SK-N-SH (cell line): ENCODE measurements at regions not wholly inside any gene's neighbourhood (a gene's known extent, or its start where the extent isn't known, plus 50 kb on each side); places are given as distances from the start of the nearest gene placed in this dataset.

Experiments
- CTCF ChIA-PET: fragments of 300-600, 350-600 bp; formaldehyde crosslinking; extraction: SDS; loops from one replicate; lab custom pipeline; 2021; lab: Yijun Ruan, JAX
- POLR2A ChIA-PET: fragments of 350-600 bp; sonication (Branson Sonifier 250); formaldehyde crosslinking; extraction: SDS; loops from one replicate; lab custom pipeline; 2020; ENCODE audit warnings: antibody characterized with exemption, inconsistent platforms; lab: Yijun Ruan, JAX
- DNase-seq: peaks from one replicate; pipeline ENCODE4 v3.0.0; 2012
- H2AFZ ChIP-seq: fragments of 200-600 bp; sonication (generic); 2 replicates; pipeline ENCODE4 v1.8.1; 2016; ENCODE audit warnings: antibody characterized with exemption, mild to moderate bottlenecking, low read depth
- H3F3A ChIP-seq: fragments of 200-600 bp; sonication (generic); replicated peaks from 2 replicates; pipeline ENCODE3; 2016; ENCODE audit warnings: antibody characterized with exemption, mild to moderate bottlenecking; ENCODE audit not compliant: insufficient read depth
- H3K27ac ChIP-seq, 2 experiments: fragments of 200-500 bp in 1 of 2; fragments of 200-600 bp in 1 of 2; sonication (Bioruptor generic) in 1 of 2; sonication (generic), shearing (Covaris generic) in 1 of 2; 2 replicates each; pipeline versions ENCODE4 v1.5.1 to v1.6.1; 2014 to 2016; ENCODE audit warnings: low read depth in 2 of 2, inconsistent platforms in 1 of 2, low read length in 1 of 2, mild to moderate bottlenecking in 1 of 2, mixed read lengths in 1 of 2
- H3K27me3 ChIP-seq: fragments of 200-600 bp; sonication (generic), shearing (Covaris generic); 2 replicates; pipeline ENCODE4 v1.6.1; 2016; ENCODE audit warnings: mixed run types; ENCODE audit not compliant: insufficient read depth
- H3K36me3 ChIP-seq, 2 experiments: fragments of 200-500 bp in 1 of 2; fragments of 200-600 bp in 1 of 2; sonication (Bioruptor generic) in 1 of 2; sonication (generic) in 1 of 2; replicated peaks in 1 of 2; 2 replicates each; pipeline versions ENCODE3 to v1.5.1; 2014 to 2016; ENCODE audit warnings: low read length in 1 of 2, mild to moderate bottlenecking in 1 of 2; ENCODE audit not compliant: insufficient read depth in 2 of 2, control insufficient read depth in 1 of 2
- H3K4me1 ChIP-seq, 2 experiments: fragments of 200-500 bp in 1 of 2; fragments of 200-600 bp in 1 of 2; sonication (Bioruptor generic) in 1 of 2; sonication (generic), shearing (Covaris generic) in 1 of 2; 2 replicates each; pipeline versions ENCODE4 v1.5.1 to v1.6.1; 2014 to 2016; ENCODE audit warnings: low read depth in 1 of 2, low read length in 1 of 2, mixed run types in 1 of 2; ENCODE audit not compliant: insufficient read depth in 2 of 2, control insufficient read depth in 1 of 2
- H3K4me2 ChIP-seq: fragments of 200-600 bp; sonication (generic), shearing (Covaris generic); 2 replicates; pipeline ENCODE4 v1.6.1; 2017; ENCODE audit warnings: mixed run types
- H3K4me3 ChIP-seq, 2 experiments: fragments of 200-500 bp in 1 of 2; fragments of 200-600 bp in 1 of 2; sonication (Bioruptor generic) in 1 of 2; sonication (generic), shearing (Covaris generic) in 1 of 2; 2 replicates each; pipeline versions ENCODE4 v1.5.1 to v1.8.1; 2014 to 2016; ENCODE audit warnings: low read depth in 2 of 2, inconsistent platforms in 1 of 2, low read length in 1 of 2, mild to moderate bottlenecking in 1 of 2, mixed read lengths in 1 of 2, moderate library complexity in 1 of 2
- H3K79me2 ChIP-seq: fragments of 200-600 bp; sonication (generic); 2 replicates; pipeline ENCODE4 v1.8.1; 2017; ENCODE audit warnings: mild to moderate bottlenecking; ENCODE audit not compliant: insufficient read depth
- H3K9ac ChIP-seq: fragments of 200-600 bp; sonication (generic); 2 replicates; pipeline ENCODE4 v1.6.1; 2017; ENCODE audit warnings: mixed run types
- H3K9me2 ChIP-seq: fragments of 200-600 bp; sonication (generic); 2 replicates; pipeline ENCODE4 v1.6.1; 2017; ENCODE audit warnings: mixed run types
- H3K9me3 ChIP-seq: fragments of 200-600 bp; sonication (generic); 2 replicates; pipeline ENCODE4 v1.6.1; 2017; ENCODE audit warnings: mixed run types, mild to moderate bottlenecking, moderate library complexity
- H4K20me1 ChIP-seq: fragments of 200-600 bp; sonication (generic); 2 replicates; pipeline ENCODE4 v1.6.1; 2017; ENCODE audit warnings: mild to moderate bottlenecking, mixed run types; ENCODE audit not compliant: insufficient read depth
- CHD2 ChIP-seq: fragments of 150-350 bp; IDR thresholded peaks from 2 replicates; pipeline ENCODE4 v1.6.1; 2018; ENCODE audit warnings: low read length; ENCODE audit not compliant: partially characterized antibody
- FOXJ3 ChIP-seq: sonication (generic); formaldehyde crosslinking; IDR thresholded peaks from 2 replicates; pipeline ENCODE4 v1.5.1; 2020; ENCODE audit warnings: mild to moderate bottlenecking, missing genetic modification reagents
- FOXM1 ChIP-seq: IDR thresholded peaks from 2 replicates; pipeline ENCODE4 v1.4.0; 2012; ENCODE audit warnings: low read depth, mild to moderate bottlenecking
- GABPA ChIP-seq: IDR thresholded peaks from 2 replicates; pipeline ENCODE4 v1.4.0; 2012; ENCODE audit warnings: low read depth, mild to moderate bottlenecking
- GATA2 ChIP-seq: sonication (generic); formaldehyde crosslinking; IDR thresholded peaks from 2 replicates; pipeline ENCODE4 v1.5.0; 2020; ENCODE audit warnings: mild to moderate bottlenecking, missing genetic modification reagents
- MEF2A ChIP-seq: IDR thresholded peaks from 2 replicates; pipeline ENCODE4 v1.4.0; 2012; ENCODE audit warnings: low read depth, borderline replicate concordance
- TAF1 ChIP-seq: IDR thresholded peaks from 2 replicates; pipeline ENCODE4 v1.6.1; 2012; ENCODE audit warnings: low read depth, mild to moderate bottlenecking, low read length, moderate library complexity, borderline replicate concordance
- TEAD4 ChIP-seq: IDR thresholded peaks from 2 replicates; pipeline ENCODE4 v1.4.0; 2012; ENCODE audit warnings: mild to moderate bottlenecking, borderline replicate concordance; ENCODE audit not compliant: insufficient read depth
- YY1 ChIP-seq: IDR thresholded peaks from 2 replicates; pipeline ENCODE4 v1.4.0; 2012; ENCODE audit warnings: low read depth, mild to moderate bottlenecking
- WGBS: methylation state at CpG from one replicate; pipeline ENCODE4 v1.1.6; 2017; ENCODE audit warnings: low lambda C conversion rate; 5-methylcytosine and 5-hydroxymethylcytosine counted together
- TF ChIP-seq, protein P1 (sequence below): IDR thresholded peaks from 2 replicates; pipeline ENCODE4 v1.4.0; 2012; ENCODE audit warnings: low read depth, borderline replicate concordance
- TF ChIP-seq, protein P2 (sequence below): fragments of 150-350 bp; IDR thresholded peaks from 2 replicates; pipeline ENCODE4 v1.6.1; 2017; ENCODE audit warnings: antibody characterized with exemption, low read length, low read depth, borderline replicate concordance

DNA sequence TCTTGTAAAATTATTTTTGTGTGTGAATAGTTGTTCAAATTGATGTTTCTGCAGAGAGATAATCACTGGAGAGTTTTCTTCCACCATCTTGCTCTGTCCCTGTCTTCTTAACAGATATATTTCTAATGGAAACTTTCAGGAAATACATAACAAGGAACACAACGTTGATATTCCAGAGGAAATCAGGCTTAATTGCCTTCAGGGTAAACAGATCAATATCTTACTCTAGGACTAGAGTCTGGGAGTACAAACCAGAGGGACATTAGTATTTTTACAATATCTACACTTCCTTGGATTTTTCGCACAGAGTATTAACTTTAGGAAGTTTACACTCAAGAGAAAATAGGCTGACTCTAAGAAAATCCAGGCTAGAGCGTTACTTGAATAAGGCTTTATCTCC, 159.1 kb downstream of the PFKFB3 start (continued):
- TF ChIP-seq, protein P1, sequence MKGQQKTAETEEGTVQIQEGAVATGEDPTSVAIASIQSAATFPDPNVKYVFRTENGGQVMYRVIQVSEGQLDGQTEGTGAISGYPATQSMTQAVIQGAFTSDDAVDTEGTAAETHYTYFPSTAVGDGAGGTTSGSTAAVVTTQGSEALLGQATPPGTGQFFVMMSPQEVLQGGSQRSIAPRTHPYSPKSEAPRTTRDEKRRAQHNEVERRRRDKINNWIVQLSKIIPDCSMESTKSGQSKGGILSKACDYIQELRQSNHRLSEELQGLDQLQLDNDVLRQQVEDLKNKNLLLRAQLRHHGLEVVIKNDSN = no peak

DNA sequence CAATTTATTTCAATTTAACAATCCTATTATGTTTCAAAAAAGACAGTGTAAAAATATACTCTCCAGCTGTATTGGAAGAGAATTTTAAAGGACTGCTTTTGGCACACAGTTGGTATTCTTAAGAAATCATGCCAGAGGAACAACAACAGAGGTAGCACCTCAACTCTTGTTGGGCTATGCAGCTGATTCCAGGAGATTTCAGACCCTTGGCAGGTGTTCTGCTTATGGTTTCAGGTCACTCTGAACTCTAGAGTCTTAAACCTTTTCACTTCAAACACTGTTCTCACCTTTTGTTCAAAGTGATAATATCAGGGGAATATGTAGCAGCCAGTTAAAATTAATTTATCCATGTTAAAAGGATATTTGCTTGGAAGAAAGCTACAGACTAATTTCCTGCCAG, 160.1 kb downstream of the PFKFB3 start:
- H3K27me3 ChIP-seq = no peaks in the 10 kb centered on the region
- no peak overlapping the region for H3K27ac ChIP-seq
- no peaks in the 10 kb centered on the region for H3K9me2 ChIP-seq
- peaks cover 0 to 3% of the 10 kb centered on the region in 2 experiments for H3K36me3 ChIP-seq
- H3K9me3 ChIP-seq = peaks cover 9% of the 10 kb centered on the region; the same call in 1 of the 2 replicates
- H3K4me1 ChIP-seq = no peaks in the 10 kb centered on the region; a peak in 2 of 4 replicates
- H3K79me2 ChIP-seq = no peaks in the 10 kb centered on the region; the same call in 1 of the 2 replicates
- no peaks in the 10 kb centered on the region for H3F3A ChIP-seq
- no peaks in the 10 kb centered on the region for H4K20me1 ChIP-seq
- H3K4me3 ChIP-seq = no peak overlapping the region
- no peak overlapping the region for H2AFZ ChIP-seq
- H3K9ac ChIP-seq = no peak overlapping the region
- POLR2A ChIA-PET = no interaction called here
- no peak for DNase-seq
- CTCF ChIA-PET = interaction anchor here (1.0 kb wide), 1 partner anchor 36 kb away, joined by 3 read pairs; no protein-coding TSS in a partner anchor
- TF ChIP-seq TEAD4 (no peak), FOXJ3 (CRISPR knock-in tag) (no peak)
- TF ChIP-seq, protein P2, sequence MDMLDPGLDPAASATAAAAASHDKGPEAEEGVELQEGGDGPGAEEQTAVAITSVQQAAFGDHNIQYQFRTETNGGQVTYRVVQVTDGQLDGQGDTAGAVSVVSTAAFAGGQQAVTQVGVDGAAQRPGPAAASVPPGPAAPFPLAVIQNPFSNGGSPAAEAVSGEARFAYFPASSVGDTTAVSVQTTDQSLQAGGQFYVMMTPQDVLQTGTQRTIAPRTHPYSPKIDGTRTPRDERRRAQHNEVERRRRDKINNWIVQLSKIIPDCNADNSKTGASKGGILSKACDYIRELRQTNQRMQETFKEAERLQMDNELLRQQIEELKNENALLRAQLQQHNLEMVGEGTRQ = no peak
- H3K4me2 ChIP-seq = no peak overlapping the region

DNA sequence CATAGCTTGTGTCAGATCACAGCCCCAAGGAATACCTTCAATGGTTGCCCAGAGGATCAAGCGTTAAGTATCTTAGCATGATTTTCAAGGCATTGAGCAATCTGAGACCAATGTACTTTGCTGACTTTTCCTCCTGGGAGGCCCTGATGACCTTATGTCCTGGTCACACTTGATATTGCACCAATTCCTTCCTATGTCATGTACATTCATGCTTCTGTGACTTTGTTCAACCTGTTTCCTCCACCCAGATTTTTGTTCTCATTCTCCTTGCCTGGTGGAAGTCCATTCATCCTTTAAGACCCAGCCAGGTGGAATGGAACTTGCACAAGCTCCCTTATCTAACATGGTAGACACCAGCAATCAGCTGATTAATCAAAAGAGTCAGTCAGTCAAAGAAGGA, 160.8 kb downstream of the PFKFB3 start:
- Histone ChIP-seq H3K4me1 (no peaks in the 10 kb centered on the region; a peak in 2 of 4 replicates), H3K27ac (no peak overlapping the region), H3K9me3 (peaks cover 3% of the 10 kb centered on the region; the same call in 1 of the 2 replicates), H3K9me2 (no peaks in the 10 kb centered on the region), H3K36me3 (peaks cover 0 to 3% of the 10 kb centered on the region in 2 experiments), H3F3A (no peaks in the 10 kb centered on the region), H3K4me2 (no peak overlapping the region), H4K20me1 (no peaks in the 10 kb centered on the region)
- DNase-seq = no peak
- POLR2A ChIA-PET = no interaction called here
- no peak for TF ChIP-seq FOXM1
- no peak for TF ChIP-seq GABPA
- TF ChIP-seq CHD2 = no peak
- TF ChIP-seq YY1 = no peak
- TF ChIP-seq FOXJ3 (CRISPR knock-in tag) = no peak
- no peak for TF ChIP-seq TAF1
- TF ChIP-seq, protein P1 = no peak
- TF ChIP-seq GATA2 (CRISPR knock-in tag) = no peak
- TF ChIP-seq MEF2A = no peak
- TF ChIP-seq, all 33 proteins: peak for 0
- WGBS = 55% methylated on average over 1 of the region's 1 CpG
- Histone ChIP-seq H3K9ac (no peak overlapping the region), H2AFZ (no peak overlapping the region), H3K4me3 (no peak overlapping the region), H3K79me2 (no peaks in the 10 kb centered on the region; the same call in 1 of the 2 replicates), H3K27me3 (no peaks in the 10 kb centered on the region)
- CTCF ChIA-PET = interaction anchor here (1.0 kb wide), 1 partner anchor 35 kb away, joined by 3 read pairs; no protein-coding TSS in a partner anchor
